Peyer's patch (tissue), 4 donors: ENCODE measurements at regions not wholly inside any gene's neighbourhood (a gene's known extent, or its start where the extent isn't known, plus 50 kb on each side); places are given as distances from the start of the nearest gene placed in this dataset.

ENCODE experiments used
- POLR2A ChIP-seq, 2 donors: fragments of 450-650 bp; IDR thresholded peaks; one replicate each; pipeline ENCODE4 v1.5.1; 2017; ENCODE audit warnings: antibody characterized with exemption in 2 of 2, mild to moderate bottlenecking in 2 of 2, moderate library complexity in 2 of 2
- TF ChIP-seq, protein P1 (sequence below), 6 experiments: fragments of 450-650 bp in 4 of 6; fragments of 200-600 bp in 2 of 6; sonication (generic) in 1 of 6; IDR thresholded peaks; one replicate each; pipeline ENCODE4 v1.5.1; 2017 to 2019; ENCODE audit warnings: antibody characterized with exemption in 6 of 6, mild to moderate bottlenecking in 3 of 6, moderate library complexity in 1 of 6

- TF ChIP-seq, protein P1, sequence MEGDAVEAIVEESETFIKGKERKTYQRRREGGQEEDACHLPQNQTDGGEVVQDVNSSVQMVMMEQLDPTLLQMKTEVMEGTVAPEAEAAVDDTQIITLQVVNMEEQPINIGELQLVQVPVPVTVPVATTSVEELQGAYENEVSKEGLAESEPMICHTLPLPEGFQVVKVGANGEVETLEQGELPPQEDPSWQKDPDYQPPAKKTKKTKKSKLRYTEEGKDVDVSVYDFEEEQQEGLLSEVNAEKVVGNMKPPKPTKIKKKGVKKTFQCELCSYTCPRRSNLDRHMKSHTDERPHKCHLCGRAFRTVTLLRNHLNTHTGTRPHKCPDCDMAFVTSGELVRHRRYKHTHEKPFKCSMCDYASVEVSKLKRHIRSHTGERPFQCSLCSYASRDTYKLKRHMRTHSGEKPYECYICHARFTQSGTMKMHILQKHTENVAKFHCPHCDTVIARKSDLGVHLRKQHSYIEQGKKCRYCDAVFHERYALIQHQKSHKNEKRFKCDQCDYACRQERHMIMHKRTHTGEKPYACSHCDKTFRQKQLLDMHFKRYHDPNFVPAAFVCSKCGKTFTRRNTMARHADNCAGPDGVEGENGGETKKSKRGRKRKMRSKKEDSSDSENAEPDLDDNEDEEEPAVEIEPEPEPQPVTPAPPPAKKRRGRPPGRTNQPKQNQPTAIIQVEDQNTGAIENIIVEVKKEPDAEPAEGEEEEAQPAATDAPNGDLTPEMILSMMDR (IDR thresholded peaks at IDR 0.05) = no peak
- TF ChIP-seq POLR2A (IDR thresholded peaks at IDR 0.05) = no peak
Measured at GRCh38 chr1:217977943-217978342, 307.1 kb upstream of the RRP15 start.
